ENCODE measurements at regions not wholly inside any gene's neighbourhood (a gene's known extent, or its start where the extent isn't known, plus 50 kb on each side); places are given as distances from the start of the nearest gene placed in this dataset.

GRCh38 chr20:56845546-56846086 lies 216.5 kb downstream of the TFAP2C start:
- H3K4me1 Mint-ChIP-seq, result peaks cover 1% of the 10 kb centered on the region
- Histone ChIP-seq H3K27ac (ENCODE audit: low read depth, low read length) (no peak overlapping the region), H3K9ac (ENCODE audit: extremely low read depth, low read length, poor library complexity, severe bottlenecking) (no peak overlapping the region), H3K9me3 (ENCODE audit: control insufficient read depth, low read length) (no peaks in the 10 kb centered on the region), H3K36me3 (ENCODE audit: control insufficient read depth, insufficient read depth, low read length) (no peaks in the 10 kb centered on the region), H3K4me3 (ENCODE audit: low read length) (no peak overlapping the region), H3K27me3 (ENCODE audit: control insufficient read depth, insufficient read depth, low read length, poor library complexity, severe bottlenecking) (no peaks in the 10 kb centered on the region), H3K4me1 (ENCODE audit: control insufficient read depth, insufficient read depth, low read length) (no peaks in the 10 kb centered on the region)
- no peaks in the 10 kb centered on the region for H3K36me3 Mint-ChIP-seq (ENCODE audit: low read depth)
- no peak overlapping the region for H3K4me3 Mint-ChIP-seq
- no peak for DNase-seq
- no peak overlapping the region for H3K27ac Mint-ChIP-seq
- TF ChIP-seq, protein P1, sequence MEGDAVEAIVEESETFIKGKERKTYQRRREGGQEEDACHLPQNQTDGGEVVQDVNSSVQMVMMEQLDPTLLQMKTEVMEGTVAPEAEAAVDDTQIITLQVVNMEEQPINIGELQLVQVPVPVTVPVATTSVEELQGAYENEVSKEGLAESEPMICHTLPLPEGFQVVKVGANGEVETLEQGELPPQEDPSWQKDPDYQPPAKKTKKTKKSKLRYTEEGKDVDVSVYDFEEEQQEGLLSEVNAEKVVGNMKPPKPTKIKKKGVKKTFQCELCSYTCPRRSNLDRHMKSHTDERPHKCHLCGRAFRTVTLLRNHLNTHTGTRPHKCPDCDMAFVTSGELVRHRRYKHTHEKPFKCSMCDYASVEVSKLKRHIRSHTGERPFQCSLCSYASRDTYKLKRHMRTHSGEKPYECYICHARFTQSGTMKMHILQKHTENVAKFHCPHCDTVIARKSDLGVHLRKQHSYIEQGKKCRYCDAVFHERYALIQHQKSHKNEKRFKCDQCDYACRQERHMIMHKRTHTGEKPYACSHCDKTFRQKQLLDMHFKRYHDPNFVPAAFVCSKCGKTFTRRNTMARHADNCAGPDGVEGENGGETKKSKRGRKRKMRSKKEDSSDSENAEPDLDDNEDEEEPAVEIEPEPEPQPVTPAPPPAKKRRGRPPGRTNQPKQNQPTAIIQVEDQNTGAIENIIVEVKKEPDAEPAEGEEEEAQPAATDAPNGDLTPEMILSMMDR (conservative IDR thresholded peaks at IDR 0.05), result no peak
- H3K27me3 Mint-ChIP-seq (ENCODE audit: insufficient read depth), result peaks cover 20% of the 10 kb centered on the region
- WGBS, 2 experiments (ENCODE audit: insufficient coverage in 1 of 2, insufficient read length in 1 of 2), result 89 to 100% methylated on average over 2 to 4 of the region's 4 CpGs
- H3K9me3 Mint-ChIP-seq, result no peaks in the 10 kb centered on the region

- no peaks in the 10 kb centered on the region for H3K27me3 ChIP-seq (ENCODE audit: control insufficient read depth, insufficient read depth, low read length, poor library complexity, severe bottlenecking)
- DNase-seq, result no peak
- no peaks in the 10 kb centered on the region for H3K9me3 ChIP-seq (ENCODE audit: control insufficient read depth, low read length)
- H3K36me3 ChIP-seq (ENCODE audit: control insufficient read depth, insufficient read depth, low read length), result no peaks in the 10 kb centered on the region
- no peaks in the 10 kb centered on the region for H3K4me1 ChIP-seq (ENCODE audit: control insufficient read depth, insufficient read depth, low read length)
- no peak overlapping the region for H3K4me3 ChIP-seq (ENCODE audit: low read length)
- TF ChIP-seq, protein P1 (conservative IDR thresholded peaks at IDR 0.05), result no peak
- no peak overlapping the region for H3K4me3 Mint-ChIP-seq
- WGBS, 2 experiments (ENCODE audit: insufficient coverage in 1 of 2, insufficient read length in 1 of 2), result 69 to 87% methylated on average over 6 to 12 of the region's 12 CpGs
- no peak overlapping the region for H3K27ac ChIP-seq (ENCODE audit: low read depth, low read length)
- peaks cover 6% of the 10 kb centered on the region for H3K27me3 Mint-ChIP-seq (ENCODE audit: insufficient read depth)
- peaks cover 1% of the 10 kb centered on the region for H3K4me1 Mint-ChIP-seq
- no peak overlapping the region for H3K9ac ChIP-seq (ENCODE audit: extremely low read depth, low read length, poor library complexity, severe bottlenecking)
- H3K27ac Mint-ChIP-seq, result no peak overlapping the region
- H3K9me3 Mint-ChIP-seq, result no peaks in the 10 kb centered on the region
- no peaks in the 10 kb centered on the region for H3K36me3 Mint-ChIP-seq (ENCODE audit: low read depth)
Measured at GRCh38 chr20:56848561-56848960, 219.5 kb downstream of the TFAP2C start.

- Histone ChIP-seq H3K9ac (ENCODE audit: extremely low read depth, low read length, poor library complexity, severe bottlenecking) (no peak overlapping the region), H3K9me3 (ENCODE audit: control insufficient read depth, low read length) (no peaks in the 10 kb centered on the region), H3K36me3 (ENCODE audit: control insufficient read depth, insufficient read depth, low read length) (no peaks in the 10 kb centered on the region), H3K4me1 (ENCODE audit: control insufficient read depth, insufficient read depth, low read length) (no peaks in the 10 kb centered on the region), H3K27ac (ENCODE audit: low read depth, low read length) (no peak overlapping the region), H3K4me3 (ENCODE audit: low read length) (no peak overlapping the region), H3K27me3 (ENCODE audit: control insufficient read depth, insufficient read depth, low read length, poor library complexity, severe bottlenecking) (no peaks in the 10 kb centered on the region)
- H3K4me1 Mint-ChIP-seq, result peaks cover 1% of the 10 kb centered on the region
- TF ChIP-seq, protein P1 (conservative IDR thresholded peaks at IDR 0.05), result no peak
- DNase-seq, result no peak
- H3K27me3 Mint-ChIP-seq (ENCODE audit: insufficient read depth), result peaks cover 5% of the 10 kb centered on the region
- H3K4me3 Mint-ChIP-seq, result no peak overlapping the region
- no peaks in the 10 kb centered on the region for H3K9me3 Mint-ChIP-seq
- H3K36me3 Mint-ChIP-seq (ENCODE audit: low read depth), result no peaks in the 10 kb centered on the region
- WGBS, 2 experiments (ENCODE audit: insufficient coverage in 1 of 2, insufficient read length in 1 of 2), result no CpG with 5 or more reads among the region's 1 CpG
- H3K27ac Mint-ChIP-seq, result no peak overlapping the region
Measured at GRCh38 chr20:56851552-56851951, 222.4 kb downstream of the TFAP2C start.

Measured in endodermal cell (in vitro differentiated cells).